ENCODE measurements at regions not wholly inside any gene's neighbourhood (a gene's known extent, or its start where the extent isn't known, plus 50 kb on each side); places are given as distances from the start of the nearest gene placed in this dataset.
A peak's percentile ranks its signal among the peaks of the same experiment; 100 is the strongest.

GRCh38 chr1:55726994-55727393, 511.8 kb upstream of the USP24 start:
- no peak overlapping the region for H3K27ac ChIP-seq
- H3K9me3 ChIP-seq = no peaks in the 10 kb centered on the region
- no peaks in the 10 kb centered on the region for H3K4me1 ChIP-seq
- 83 to 85% methylated on average over 3 of the region's 3 CpGs for WGBS, 2 donors
- intact Hi-C loops (cut with DNase I) = no loop called here
- H3K27me3 ChIP-seq = no peaks in the 10 kb centered on the region
- DNase-seq (no peak), ATAC-seq (no peak)
- TF ChIP-seq POLR2A (IDR thresholded peaks at IDR 0.05) = no peak
- TF ChIP-seq CTCF (IDR thresholded peaks at IDR 0.05) = no peak
- no peaks in the 10 kb centered on the region for H3K36me3 ChIP-seq (replicated peaks in 1 of 2; ENCODE audit: insufficient read depth in 1 of 2, low read depth in 2 of 2)
- H3K4me3 ChIP-seq = no peak overlapping the region

- no peak for ATAC-seq
- Histone ChIP-seq H3K4me3 (no peak overlapping the region), H3K27me3 (no peaks in the 10 kb centered on the region), H3K4me1 (no peaks in the 10 kb centered on the region), H3K9me3 (no peaks in the 10 kb centered on the region), H3K27ac (no peak overlapping the region), H3K36me3 (replicated peaks in 1 of 2; ENCODE audit: insufficient read depth in 1 of 2, low read depth in 2 of 2) (no peaks in the 10 kb centered on the region)
- TF ChIP-seq POLR2A (IDR thresholded peaks at IDR 0.05) (no peak), CTCF (IDR thresholded peaks at IDR 0.05) (no peak)
- intact Hi-C loops (cut with DNase I) = no loop called here
- no peak for DNase-seq
- WGBS, 2 donors = 84 to 88% methylated on average over 1 of the region's 1 CpG
These were observed 510.2 kb upstream of the USP24 start for GRCh38 chr1:55725378-55725777.

GRCh38 chr1:55724551-55725325, 509.6 kb upstream of the USP24 start:
- Histone ChIP-seq H3K9me3 (no peaks in the 10 kb centered on the region), H3K4me3 (no peak overlapping the region), H3K27me3 (no peaks in the 10 kb centered on the region), H3K36me3 (replicated peaks in 1 of 2; ENCODE audit: insufficient read depth in 1 of 2, low read depth in 2 of 2) (no peaks in the 10 kb centered on the region), H3K4me1 (no peaks in the 10 kb centered on the region), H3K27ac (no peak overlapping the region)
- no peak for DNase-seq
- intact Hi-C loops (cut with DNase I) = no loop called here
- TF ChIP-seq CTCF (IDR thresholded peaks at IDR 0.05) (no peak), POLR2A (IDR thresholded peaks at IDR 0.05) (no peak)
- ATAC-seq = no peak
- WGBS, 2 donors = 91 to 94% methylated on average over 7 of the region's 7 CpGs

- Histone ChIP-seq H3K27ac (no peak overlapping the region), H3K4me1 (peaks cover 11% of the 10 kb centered on the region), H3K36me3 (replicated peaks in 1 of 2; ENCODE audit: insufficient read depth in 1 of 2, low read depth in 2 of 2) (no peaks in the 10 kb centered on the region), H3K9me3 (no peaks in the 10 kb centered on the region), H3K27me3 (no peaks in the 10 kb centered on the region), H3K4me3 (no peak overlapping the region)
- 79 to 92% methylated on average over 1 of the region's 1 CpG for WGBS, 2 donors
- TF ChIP-seq CTCF (IDR thresholded peaks at IDR 0.05) = no peak
- no peak for TF ChIP-seq POLR2A (IDR thresholded peaks at IDR 0.05)
- DNase-seq (no peak), ATAC-seq (no peak)
- intact Hi-C loops (cut with DNase I) = no loop called here
These were observed 507.8 kb upstream of the USP24 start for GRCh38 chr1:55723001-55723400.

GRCh38 chr1:55720261-55720660, 505.1 kb upstream of the USP24 start:
- no peak overlapping the region for H3K27ac ChIP-seq
- H3K9me3 ChIP-seq = no peaks in the 10 kb centered on the region
- DNase-seq = peak in 1 of 4 donors; percentile 12
- no peak overlapping the region for H3K4me3 ChIP-seq
- intact Hi-C loops (cut with DNase I) = no loop called here
- ATAC-seq = no peak
- TF ChIP-seq CTCF (IDR thresholded peaks at IDR 0.05) (no peak), POLR2A (IDR thresholded peaks at IDR 0.05) (no peak)
- H3K4me1 ChIP-seq = peaks cover 11% of the 10 kb centered on the region
- 79 to 81% methylated on average over 3 of the region's 3 CpGs for WGBS, 2 donors
- H3K36me3 ChIP-seq (replicated peaks in 1 of 2; ENCODE audit: insufficient read depth in 1 of 2, low read depth in 2 of 2) = no peaks in the 10 kb centered on the region
- no peaks in the 10 kb centered on the region for H3K27me3 ChIP-seq
